Esophagus (tissue), 2 donors: ENCODE measurements at regions not wholly inside any gene's neighbourhood (a gene's known extent, or its start where the extent isn't known, plus 50 kb on each side); places are given as distances from the start of the nearest gene placed in this dataset.

ENCODE experiments used
- H3K27ac ChIP-seq, 2 donors: one replicate each; pipeline ENCODE4 v1.5.1; 2013; ENCODE audit warnings: low read depth in 2 of 2, mild to moderate bottlenecking in 2 of 2, inconsistent platforms in 1 of 2, low read length in 1 of 2, moderate library complexity in 1 of 2
- H3K27me3 ChIP-seq, 2 donors: one replicate each; pipeline ENCODE4 v1.6.1; 2013; ENCODE audit warnings: low read length in 2 of 2, control low read depth in 1 of 2, mild to moderate bottlenecking in 1 of 2; ENCODE audit not compliant: insufficient read depth in 2 of 2, control insufficient read depth in 1 of 2
- H3K36me3 ChIP-seq, 2 donors: one replicate each; pipeline ENCODE4 v1.6.1; 2013; ENCODE audit warnings: low read length in 1 of 2; ENCODE audit not compliant: control insufficient read depth in 2 of 2, insufficient read depth in 2 of 2
- H3K4me1 ChIP-seq, 2 donors: one replicate each; pipeline ENCODE4 v1.6.1; 2013; ENCODE audit warnings: low read length in 1 of 2; ENCODE audit not compliant: control insufficient read depth in 2 of 2, insufficient read depth in 2 of 2
- H3K4me3 ChIP-seq, 2 donors: one replicate each; pipeline ENCODE4 v1.5.1; 2013; ENCODE audit warnings: low read length in 2 of 2, mild to moderate bottlenecking in 2 of 2, low read depth in 1 of 2, moderate library complexity in 1 of 2
- H3K9me3 ChIP-seq, 2 donors: one replicate each; pipeline ENCODE4 v1.6.1; 2013; ENCODE audit warnings: mild to moderate bottlenecking in 2 of 2, low read depth in 1 of 2, low read length in 1 of 2, moderate library complexity in 1 of 2; ENCODE audit not compliant: control insufficient read depth in 2 of 2, insufficient read depth in 1 of 2
- WGBS, 2 donors: extraction: QIAGEN DNeasy Blood & Tissue Kit; methylation state at CpG; one replicate each; pipeline ENCODE4 v1.1.7; 2013; 5-methylcytosine and 5-hydroxymethylcytosine counted together
- donor health status: healthy with polysubstance abuse.
- donor health status: Bipolar disorder and iron deficiency.

DNA sequence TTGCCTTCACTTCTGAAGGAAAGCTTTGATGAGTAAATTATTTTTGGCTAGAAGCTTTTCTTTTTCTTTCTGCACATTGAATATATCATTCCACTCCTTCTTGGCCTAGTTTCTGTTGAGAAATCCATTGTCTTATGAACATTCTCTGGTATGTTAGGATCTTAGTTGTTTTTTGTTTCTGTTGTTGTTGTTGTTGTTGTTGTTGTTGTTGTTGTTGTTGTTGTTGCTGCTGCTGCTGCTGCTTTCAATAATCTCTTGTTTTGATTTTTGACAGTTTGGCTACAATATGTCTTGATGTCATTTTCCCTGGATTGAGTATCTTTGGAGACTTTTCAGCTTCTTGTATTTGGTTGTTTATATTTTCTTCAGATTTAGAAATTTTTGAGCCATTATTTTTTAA, 836.5 kb upstream of the MAN1A1 start:
- Histone ChIP-seq H3K9me3 (no peaks in the 10 kb centered on the region), H3K4me3 (no peak overlapping the region), H3K36me3 (no peaks in the 10 kb centered on the region), H3K27me3 (no peaks in the 10 kb centered on the region), H3K27ac (no peak overlapping the region), H3K4me1 (no peaks in the 10 kb centered on the region)

DNA sequence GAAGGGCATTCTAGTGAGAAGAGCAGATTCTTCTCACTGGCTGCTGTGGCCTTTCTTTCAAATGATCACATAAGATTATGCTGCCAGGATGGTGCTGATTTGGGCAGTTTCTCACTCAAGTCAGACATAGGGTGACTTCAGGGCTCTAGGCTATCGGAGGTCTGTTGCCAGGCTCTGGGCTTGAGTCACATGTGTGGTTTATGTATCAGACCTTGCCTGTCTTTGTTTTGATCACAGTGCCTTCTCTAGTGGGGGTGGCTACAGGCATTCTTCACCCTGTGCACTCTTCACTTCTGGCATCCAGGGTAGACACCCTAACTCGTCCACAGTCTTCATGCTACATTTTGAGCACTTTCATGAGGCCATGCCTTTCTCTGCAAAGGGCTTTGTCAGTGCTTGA, 823.7 kb upstream of the MAN1A1 start:
- H3K9me3 ChIP-seq: no peaks in the 10 kb centered on the region
- no peak overlapping the region for H3K27ac ChIP-seq
- no peaks in the 10 kb centered on the region for H3K4me1 ChIP-seq
- H3K4me3 ChIP-seq: no peak overlapping the region
- H3K27me3 ChIP-seq: no peaks in the 10 kb centered on the region
- WGBS, 2 donors: 71 to 74% methylated on average over 2 of the region's 2 CpGs
- no peaks in the 10 kb centered on the region for H3K36me3 ChIP-seq

DNA sequence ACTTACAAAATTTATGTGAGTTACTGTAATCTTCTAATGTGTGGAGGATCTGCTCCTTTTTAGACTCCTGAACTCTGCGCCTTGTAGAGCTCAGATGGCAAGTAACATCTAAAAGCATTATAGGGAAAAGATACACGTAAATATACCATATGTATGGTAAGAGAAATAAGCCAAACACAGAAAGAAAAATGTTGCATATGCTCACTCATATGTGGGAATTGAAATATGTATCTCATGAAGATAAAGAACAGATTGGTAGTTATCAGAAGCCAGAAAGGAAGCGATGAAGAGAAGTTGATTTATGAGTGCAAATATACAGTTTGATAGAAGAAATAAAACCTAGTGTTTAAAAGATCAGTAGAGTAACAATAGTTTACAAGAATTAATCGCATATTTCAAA, 815.0 kb upstream of the MAN1A1 start:
- no peaks in the 10 kb centered on the region for H3K27me3 ChIP-seq
- no peak overlapping the region for H3K4me3 ChIP-seq
- H3K4me1 ChIP-seq: no peaks in the 10 kb centered on the region
- H3K27ac ChIP-seq: no peak overlapping the region
- 73% methylated on average over 4 of the region's 4 CpGs for WGBS, 2 donors
- no peaks in the 10 kb centered on the region for H3K36me3 ChIP-seq
- no peaks in the 10 kb centered on the region for H3K9me3 ChIP-seq

DNA sequence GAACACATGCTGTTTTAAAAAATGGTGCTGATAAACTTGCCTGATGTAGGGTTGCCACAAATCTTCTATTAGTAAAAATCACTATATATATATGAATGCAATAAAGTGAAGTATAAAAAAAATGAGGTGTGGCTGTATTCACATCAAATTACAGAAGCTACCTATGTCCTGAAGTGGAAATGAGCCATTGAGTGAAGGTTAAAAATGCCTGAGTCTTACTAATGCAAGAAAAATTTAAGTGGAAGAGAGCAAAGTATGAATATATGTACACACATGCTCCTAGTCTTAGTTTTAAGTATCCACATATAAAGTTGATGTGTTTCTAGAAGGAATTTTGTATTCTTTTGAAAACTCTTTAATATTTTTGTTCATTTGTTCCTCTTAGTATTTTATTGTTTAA, 808.3 kb upstream of the MAN1A1 start:
- no peaks in the 10 kb centered on the region for H3K4me1 ChIP-seq
- no peak overlapping the region for H3K4me3 ChIP-seq
- no peaks in the 10 kb centered on the region for H3K9me3 ChIP-seq
- H3K27me3 ChIP-seq: no peaks in the 10 kb centered on the region
- no peak overlapping the region for H3K27ac ChIP-seq
- no peaks in the 10 kb centered on the region for H3K36me3 ChIP-seq

DNA sequence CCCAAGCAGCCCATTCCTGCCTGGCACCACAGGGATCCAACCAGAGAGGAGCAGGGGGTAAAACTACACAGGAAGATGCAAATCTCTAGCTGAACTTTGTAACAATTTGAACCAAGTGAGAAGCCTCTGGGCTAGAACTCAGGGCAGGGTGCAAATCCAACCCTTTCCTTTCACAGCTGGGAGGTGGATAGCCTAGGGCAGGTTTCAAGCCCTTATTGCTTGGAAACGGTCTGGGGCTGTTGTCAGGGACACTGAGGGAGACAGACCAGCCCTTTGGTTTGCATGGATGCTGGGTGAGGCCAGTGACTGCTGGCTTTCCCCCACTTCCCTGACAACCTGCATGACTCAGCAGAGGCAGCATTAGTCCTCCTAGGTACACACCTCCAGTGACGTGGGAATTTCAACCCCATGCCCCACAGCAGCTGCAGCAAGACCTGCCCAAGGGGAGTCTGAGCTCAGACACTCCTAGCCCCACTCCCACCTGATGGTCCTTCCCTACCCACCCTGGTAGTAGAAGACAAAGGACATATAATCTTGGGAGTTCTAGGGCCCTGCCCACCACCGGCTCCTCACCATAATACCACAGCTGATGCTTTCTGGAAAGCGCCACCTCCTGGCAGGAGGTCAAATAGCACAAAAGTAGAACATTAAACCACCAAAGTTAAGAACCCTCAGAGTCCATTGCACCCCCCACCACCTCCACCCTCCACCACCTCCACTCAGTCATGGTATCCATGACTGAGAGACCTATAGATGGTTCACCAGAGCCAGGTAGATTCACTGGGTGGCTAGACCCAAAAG, 797.7 kb upstream of the MAN1A1 start:
- Histone ChIP-seq H3K4me3 (no peak overlapping the region), H3K4me1 (no peaks in the 10 kb centered on the region), H3K27me3 (no peaks in the 10 kb centered on the region), H3K36me3 (no peaks in the 10 kb centered on the region), H3K27ac (no peak overlapping the region), H3K9me3 (no peaks in the 10 kb centered on the region)
- 68 to 75% methylated on average over 4 of the region's 4 CpGs for WGBS, 2 donors

DNA sequence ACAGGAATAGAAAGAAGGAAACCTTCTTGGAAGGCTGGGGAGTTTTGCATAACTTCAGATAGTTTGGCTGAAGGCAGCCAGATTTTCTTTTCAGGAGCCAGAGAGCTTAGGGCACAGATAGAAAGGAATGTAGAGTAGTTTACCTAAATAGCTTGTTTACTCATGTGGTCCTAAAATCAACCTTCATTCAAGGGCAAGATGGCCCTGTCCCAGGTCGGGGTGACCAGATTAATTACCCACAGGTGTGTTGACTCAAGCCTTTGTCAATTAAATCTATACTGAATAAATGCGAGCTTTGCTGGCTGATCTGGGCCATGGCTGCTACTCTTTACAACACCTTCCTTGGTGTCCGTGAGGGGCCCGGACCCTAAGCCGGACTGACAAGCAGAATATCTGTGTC, 792.0 kb upstream of the MAN1A1 start:
- no peaks in the 10 kb centered on the region for H3K9me3 ChIP-seq
- WGBS, 2 donors: 71 to 72% methylated on average over 5 of the region's 5 CpGs
- no peaks in the 10 kb centered on the region for H3K27me3 ChIP-seq
- H3K27ac ChIP-seq: no peak overlapping the region
- H3K4me1 ChIP-seq: no peaks in the 10 kb centered on the region
- no peak overlapping the region for H3K4me3 ChIP-seq
- no peaks in the 10 kb centered on the region for H3K36me3 ChIP-seq

DNA sequence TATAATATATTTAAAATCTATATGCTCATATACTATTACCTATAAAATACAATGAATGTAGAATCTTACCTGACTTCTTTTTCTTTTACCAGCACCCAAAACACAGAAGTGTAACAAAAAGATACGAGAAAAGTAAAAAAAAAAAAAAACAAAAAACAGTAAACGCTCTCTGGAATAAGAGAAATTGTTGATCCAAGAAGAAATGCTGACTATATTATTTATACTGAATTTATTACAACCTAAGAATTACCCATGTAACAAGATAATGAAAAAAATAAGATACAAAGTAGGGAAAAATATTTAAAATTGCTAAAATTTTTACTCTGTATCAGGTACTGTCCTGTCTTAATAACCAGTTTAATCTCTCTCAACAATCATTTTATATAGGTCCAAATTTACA, 787.9 kb upstream of the MAN1A1 start:
- Histone ChIP-seq H3K4me1 (no peaks in the 10 kb centered on the region), H3K27ac (no peak overlapping the region), H3K36me3 (no peaks in the 10 kb centered on the region), H3K4me3 (no peak overlapping the region), H3K9me3 (no peaks in the 10 kb centered on the region), H3K27me3 (no peaks in the 10 kb centered on the region)
- 90 to 92% methylated on average over 2 of the region's 2 CpGs for WGBS, 2 donors

DNA sequence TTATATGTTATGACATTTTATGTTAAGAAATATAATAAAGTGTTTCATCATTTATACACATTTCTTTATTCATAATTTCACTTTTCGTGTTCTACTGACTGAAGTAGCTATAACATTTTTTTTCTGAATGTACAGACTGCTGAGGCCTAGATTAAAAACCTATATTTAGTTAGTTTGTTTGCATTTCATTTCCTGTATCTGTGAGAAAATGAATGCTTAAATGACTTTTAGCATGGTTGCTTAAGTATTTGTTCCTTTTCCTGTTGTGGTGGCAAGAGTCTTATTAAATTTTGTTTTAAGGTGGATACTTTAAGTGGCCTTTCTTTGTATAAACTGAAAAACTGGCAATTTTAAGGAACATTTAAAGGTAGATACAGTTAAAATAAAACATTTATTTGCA, 779.7 kb upstream of the MAN1A1 start:
- H3K27ac ChIP-seq: no peak overlapping the region
- H3K4me1 ChIP-seq: no peaks in the 10 kb centered on the region
- no peaks in the 10 kb centered on the region for H3K27me3 ChIP-seq
- no peaks in the 10 kb centered on the region for H3K36me3 ChIP-seq
- WGBS, 2 donors: 68 to 71% methylated on average over 1 of the region's 1 CpG
- no peak overlapping the region for H3K4me3 ChIP-seq
- H3K9me3 ChIP-seq: no peaks in the 10 kb centered on the region

DNA sequence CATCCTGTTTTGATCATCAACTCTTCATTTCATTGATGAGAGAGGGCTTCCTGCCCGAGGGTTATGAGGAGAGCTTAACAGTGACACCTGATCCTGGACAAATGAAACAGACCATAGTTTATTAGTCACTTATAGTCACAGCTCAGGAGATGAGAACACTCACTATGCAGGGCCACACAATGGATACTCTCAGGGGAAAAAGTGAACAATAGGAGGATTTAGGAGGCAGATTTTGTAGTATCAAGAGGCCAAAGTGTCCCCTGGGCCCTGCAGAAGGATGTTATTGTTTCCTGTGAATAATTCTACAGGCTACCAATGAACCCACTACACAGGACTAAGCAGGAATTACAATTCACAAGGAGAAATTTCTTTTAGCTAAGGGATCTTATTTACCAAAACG, 772.8 kb upstream of the MAN1A1 start:
- no peak overlapping the region for H3K27ac ChIP-seq
- H3K4me1 ChIP-seq: no peaks in the 10 kb centered on the region
- no peak overlapping the region for H3K4me3 ChIP-seq
- no peaks in the 10 kb centered on the region for H3K36me3 ChIP-seq
- WGBS, 2 donors: 63 to 65% methylated on average over 2 of the region's 2 CpGs
- no peaks in the 10 kb centered on the region for H3K9me3 ChIP-seq
- H3K27me3 ChIP-seq: no peaks in the 10 kb centered on the region

DNA sequence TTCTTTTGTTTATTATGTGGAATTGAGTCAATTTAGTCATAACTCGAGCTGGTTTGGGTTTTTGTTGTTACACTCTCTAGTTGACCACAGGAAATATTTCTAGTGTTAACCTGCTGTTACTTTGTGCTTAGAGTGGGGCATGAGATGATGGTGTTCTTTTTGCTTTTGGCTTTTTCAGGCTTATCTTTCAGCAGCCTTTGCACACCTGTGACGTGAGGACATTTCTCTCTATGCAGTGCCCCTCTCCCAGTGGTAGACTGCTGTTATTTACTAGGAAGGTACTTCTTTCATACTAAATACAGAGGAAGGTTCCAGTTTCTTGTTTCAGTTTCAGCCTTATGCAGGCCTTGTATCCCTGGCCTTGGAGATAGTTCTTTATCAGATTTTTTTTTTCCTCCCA, 766.8 kb upstream of the MAN1A1 start:
- Histone ChIP-seq H3K9me3 (no peaks in the 10 kb centered on the region), H3K27ac (no peak overlapping the region), H3K4me1 (no peaks in the 10 kb centered on the region), H3K4me3 (no peak overlapping the region), H3K27me3 (no peaks in the 10 kb centered on the region), H3K36me3 (no peaks in the 10 kb centered on the region)
- 69 to 75% methylated on average over 2 of the region's 2 CpGs for WGBS, 2 donors
